D721Med (cell line): ENCODE measurements at regions not wholly inside any gene's neighbourhood (a gene's known extent, or its start where the extent isn't known, plus 50 kb on each side); places are given as distances from the start of the nearest gene placed in this dataset.

Experiments used
- DNase-seq: peaks from one replicate; pipeline ENCODE4 v3.0.0; 2011; ENCODE audit warnings: low spot score; ENCODE audit not compliant: insufficient read length
- FAIRE-seq: peaks from 2 replicates; lab custom pipeline; 2011; peaks lifted over from hg19 to GRCh38; lab: Jason Lieb, UNC
- TF ChIP-seq, protein P1 (sequence below): IDR thresholded peaks from 2 replicates; pipeline ENCODE4 v1.5.1; 2012; ENCODE audit warnings: mild to moderate bottlenecking, control low read depth; ENCODE audit not compliant: insufficient read depth; ENCODE audit errors: missing control alignments

DNA sequence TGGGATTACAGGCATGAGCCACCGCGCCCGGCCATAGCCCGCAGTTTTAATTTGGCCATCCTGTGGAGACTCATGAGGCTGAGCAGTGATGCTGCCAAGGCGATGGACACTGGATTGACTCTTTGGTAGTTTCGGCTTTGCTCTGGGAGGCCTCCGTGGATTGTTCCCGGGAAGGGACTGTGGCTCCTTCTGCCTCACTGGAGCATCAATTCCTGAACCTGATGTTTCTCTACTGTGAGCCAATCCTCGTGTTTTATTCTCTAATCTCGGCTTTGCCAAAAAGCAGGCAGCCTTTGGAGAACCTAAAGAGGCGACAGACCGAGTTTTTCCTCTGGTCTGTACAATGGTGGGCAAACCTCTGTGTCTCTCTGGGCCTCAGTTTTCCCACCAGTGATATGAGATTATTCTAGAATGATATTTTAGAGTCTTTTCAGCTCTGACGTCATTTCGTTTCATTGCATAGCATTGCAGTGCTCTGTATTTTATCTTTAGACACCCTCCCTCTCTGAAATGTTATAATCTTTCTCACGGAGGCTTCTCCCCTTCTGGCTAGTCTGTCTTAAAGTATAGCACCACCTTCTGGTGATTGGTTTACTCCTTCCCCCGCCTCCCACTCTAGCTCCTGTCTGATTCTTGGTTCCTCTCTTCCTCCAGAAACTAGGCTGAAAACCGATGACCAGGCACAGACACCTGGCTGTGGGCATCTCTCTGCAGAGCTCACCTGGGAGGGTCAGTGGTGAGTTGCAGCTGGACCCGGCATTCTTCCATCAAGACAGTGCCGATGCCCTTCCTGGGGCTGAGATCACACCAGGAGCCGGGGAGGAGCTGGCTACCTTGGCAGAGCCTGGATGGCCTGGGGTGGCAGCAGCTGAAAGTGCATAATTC, 341.3 kb downstream of the MYCN start:
- peak; percentile 40 for DNase-seq
- FAIRE-seq: peak; percentile 38

DNA sequence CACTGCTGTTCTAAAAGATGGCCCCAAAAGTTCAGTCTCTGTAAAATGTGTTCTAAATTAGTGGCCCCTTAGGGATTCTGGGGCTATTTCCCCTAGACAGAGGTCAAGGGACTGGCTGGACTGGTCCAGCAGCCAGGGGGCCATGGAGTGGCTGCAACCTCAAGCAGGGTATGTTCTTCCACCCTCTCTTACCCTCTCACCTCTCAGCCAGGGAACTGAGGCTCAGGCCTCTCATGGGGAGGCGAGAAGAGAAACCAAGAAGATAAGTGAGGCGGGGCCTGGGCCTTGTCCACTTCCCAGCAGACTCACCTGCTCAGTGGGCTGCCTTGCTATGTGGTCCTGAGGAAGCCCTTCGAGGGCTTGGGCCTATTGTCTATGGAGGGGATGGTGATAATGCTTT, 339.7 kb downstream of the MYCN start:
- DNase-seq (no peak), FAIRE-seq (no peak)
- TF ChIP-seq, protein P1, sequence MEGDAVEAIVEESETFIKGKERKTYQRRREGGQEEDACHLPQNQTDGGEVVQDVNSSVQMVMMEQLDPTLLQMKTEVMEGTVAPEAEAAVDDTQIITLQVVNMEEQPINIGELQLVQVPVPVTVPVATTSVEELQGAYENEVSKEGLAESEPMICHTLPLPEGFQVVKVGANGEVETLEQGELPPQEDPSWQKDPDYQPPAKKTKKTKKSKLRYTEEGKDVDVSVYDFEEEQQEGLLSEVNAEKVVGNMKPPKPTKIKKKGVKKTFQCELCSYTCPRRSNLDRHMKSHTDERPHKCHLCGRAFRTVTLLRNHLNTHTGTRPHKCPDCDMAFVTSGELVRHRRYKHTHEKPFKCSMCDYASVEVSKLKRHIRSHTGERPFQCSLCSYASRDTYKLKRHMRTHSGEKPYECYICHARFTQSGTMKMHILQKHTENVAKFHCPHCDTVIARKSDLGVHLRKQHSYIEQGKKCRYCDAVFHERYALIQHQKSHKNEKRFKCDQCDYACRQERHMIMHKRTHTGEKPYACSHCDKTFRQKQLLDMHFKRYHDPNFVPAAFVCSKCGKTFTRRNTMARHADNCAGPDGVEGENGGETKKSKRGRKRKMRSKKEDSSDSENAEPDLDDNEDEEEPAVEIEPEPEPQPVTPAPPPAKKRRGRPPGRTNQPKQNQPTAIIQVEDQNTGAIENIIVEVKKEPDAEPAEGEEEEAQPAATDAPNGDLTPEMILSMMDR: no peak

More for the DNA sequence above, 341.3 kb downstream of the MYCN start:
- TF ChIP-seq, protein P1: peak; percentile 62

- TF ChIP-seq, protein P1: no peak
- DNase-seq (no peak), FAIRE-seq (no peak)
These were observed 339.3 kb downstream of the MYCN start for GRCh38 chr2:16279641-16280040.

GRCh38 chr2:16279201-16279570, 338.8 kb downstream of the MYCN start:
- DNase-seq (no peak), FAIRE-seq (no peak)
- TF ChIP-seq, protein P1: no peak

GRCh38 chr2:16278421-16279200, 338.3 kb downstream of the MYCN start:
- TF ChIP-seq, protein P1: no peak
- DNase-seq (no peak), FAIRE-seq (no peak)

- TF ChIP-seq, protein P1: no peak
- DNase-seq: no peak
- no peak for FAIRE-seq
These were observed 336.8 kb downstream of the MYCN start for GRCh38 chr2:16277117-16277516.
